C4-2B (cell line): ENCODE measurements at regions not wholly inside any gene's neighbourhood (a gene's known extent, or its start where the extent isn't known, plus 50 kb on each side); places are given as distances from the start of the nearest gene placed in this dataset.

Source experiments
- H3K27ac ChIP-seq: fragments of 450-650 bp; 2 replicates; pipeline ENCODE4 v1.5.1; 2017
- ZFX ChIP-seq: fragments of 450-650 bp; IDR thresholded peaks from 2 replicates; pipeline ENCODE4 v1.6.1; 2017
- TF ChIP-seq, protein P1 (sequence below): fragments of 450-650 bp; conservative IDR thresholded peaks from 2 replicates; pipeline ENCODE4 v1.5.1; 2017; ENCODE audit warnings: mild to moderate bottlenecking

DNA sequence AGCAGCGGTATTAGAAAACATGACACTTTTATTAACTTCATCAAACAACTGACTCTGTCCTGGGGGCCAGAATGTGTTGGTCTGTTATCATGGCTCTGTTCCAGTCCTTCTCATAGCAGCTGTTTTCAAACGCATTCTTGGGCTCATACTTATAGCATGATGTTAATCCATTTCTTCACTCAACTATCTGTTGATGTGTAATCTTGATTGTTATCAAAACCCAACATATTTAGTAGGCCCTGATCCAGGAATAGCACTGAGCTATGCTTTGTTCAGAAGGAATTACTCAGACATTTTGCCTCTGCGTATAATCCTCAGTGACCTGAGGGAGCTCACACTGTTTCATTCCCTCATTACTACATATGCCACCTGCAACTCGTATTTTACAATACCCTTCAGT lies 315.9 kb downstream of the BMP4 start:
- TF ChIP-seq, protein P1, sequence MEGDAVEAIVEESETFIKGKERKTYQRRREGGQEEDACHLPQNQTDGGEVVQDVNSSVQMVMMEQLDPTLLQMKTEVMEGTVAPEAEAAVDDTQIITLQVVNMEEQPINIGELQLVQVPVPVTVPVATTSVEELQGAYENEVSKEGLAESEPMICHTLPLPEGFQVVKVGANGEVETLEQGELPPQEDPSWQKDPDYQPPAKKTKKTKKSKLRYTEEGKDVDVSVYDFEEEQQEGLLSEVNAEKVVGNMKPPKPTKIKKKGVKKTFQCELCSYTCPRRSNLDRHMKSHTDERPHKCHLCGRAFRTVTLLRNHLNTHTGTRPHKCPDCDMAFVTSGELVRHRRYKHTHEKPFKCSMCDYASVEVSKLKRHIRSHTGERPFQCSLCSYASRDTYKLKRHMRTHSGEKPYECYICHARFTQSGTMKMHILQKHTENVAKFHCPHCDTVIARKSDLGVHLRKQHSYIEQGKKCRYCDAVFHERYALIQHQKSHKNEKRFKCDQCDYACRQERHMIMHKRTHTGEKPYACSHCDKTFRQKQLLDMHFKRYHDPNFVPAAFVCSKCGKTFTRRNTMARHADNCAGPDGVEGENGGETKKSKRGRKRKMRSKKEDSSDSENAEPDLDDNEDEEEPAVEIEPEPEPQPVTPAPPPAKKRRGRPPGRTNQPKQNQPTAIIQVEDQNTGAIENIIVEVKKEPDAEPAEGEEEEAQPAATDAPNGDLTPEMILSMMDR = no peak
- H3K27ac ChIP-seq = no peak overlapping the region

DNA sequence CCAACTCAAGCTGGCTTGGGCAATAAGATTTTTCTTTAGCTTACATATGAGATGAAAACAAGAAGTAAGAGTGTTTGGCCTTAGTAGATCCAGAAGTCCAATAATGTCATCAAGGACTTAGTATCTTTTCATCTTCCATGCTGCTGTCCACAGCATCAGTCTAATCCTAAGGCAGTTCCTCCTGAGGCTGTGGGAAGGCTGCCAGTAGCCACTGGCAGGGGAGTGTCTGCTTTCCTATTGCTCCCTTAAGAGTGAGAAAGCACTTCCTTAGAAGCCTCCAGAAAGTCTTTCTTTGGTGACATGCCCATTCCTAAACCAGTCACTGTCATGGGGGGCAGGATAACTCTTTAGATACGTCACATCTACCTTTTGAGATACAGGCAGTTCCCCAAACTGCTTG lies 317.7 kb downstream of the BMP4 start:
- no peak overlapping the region for H3K27ac ChIP-seq
- no peak for TF ChIP-seq ZFX
- TF ChIP-seq, protein P1 = no peak

DNA sequence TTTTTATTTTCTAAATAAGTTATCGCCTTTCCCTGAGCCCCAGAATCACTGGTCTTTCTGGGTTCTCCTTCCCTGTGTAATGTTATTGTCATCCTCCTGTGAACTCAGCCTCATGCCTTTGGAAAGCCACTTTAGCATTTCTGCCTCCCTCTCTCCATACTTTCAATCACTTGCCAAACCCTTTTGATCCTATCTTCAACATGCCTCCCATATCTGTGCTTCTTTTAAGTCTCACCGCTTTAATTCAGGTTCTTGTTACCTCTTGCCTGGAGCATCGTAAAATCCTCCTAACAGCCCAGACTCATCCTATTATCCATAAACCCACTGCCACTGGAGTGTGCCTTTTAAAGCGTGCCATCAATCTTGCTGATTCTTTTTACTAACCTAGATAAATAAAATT lies 321.8 kb downstream of the BMP4 start:
- TF ChIP-seq, protein P1 = no peak
- no peak for TF ChIP-seq ZFX
- no peak overlapping the region for H3K27ac ChIP-seq

DNA sequence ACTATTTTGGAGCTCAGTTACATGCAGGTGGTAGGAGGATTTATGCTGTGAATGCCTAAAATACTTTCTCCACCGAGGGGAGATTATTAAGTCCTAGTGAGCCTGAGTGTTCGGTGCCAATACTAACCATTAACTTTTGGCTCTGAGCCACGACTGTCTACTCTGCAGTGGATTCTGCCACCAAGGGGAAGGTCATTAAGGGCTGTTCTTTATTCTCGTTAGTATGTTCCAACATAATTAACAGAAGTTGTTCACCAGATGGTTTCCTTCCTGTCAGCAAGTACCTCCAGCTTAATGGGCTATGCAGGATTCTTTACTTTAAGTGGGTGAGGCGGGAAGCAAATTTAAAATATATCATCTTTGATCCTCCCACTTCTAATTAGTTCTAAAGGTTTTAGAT lies 326.3 kb downstream of the BMP4 start:
- no peak for TF ChIP-seq ZFX
- TF ChIP-seq, protein P1 = no peak

DNA sequence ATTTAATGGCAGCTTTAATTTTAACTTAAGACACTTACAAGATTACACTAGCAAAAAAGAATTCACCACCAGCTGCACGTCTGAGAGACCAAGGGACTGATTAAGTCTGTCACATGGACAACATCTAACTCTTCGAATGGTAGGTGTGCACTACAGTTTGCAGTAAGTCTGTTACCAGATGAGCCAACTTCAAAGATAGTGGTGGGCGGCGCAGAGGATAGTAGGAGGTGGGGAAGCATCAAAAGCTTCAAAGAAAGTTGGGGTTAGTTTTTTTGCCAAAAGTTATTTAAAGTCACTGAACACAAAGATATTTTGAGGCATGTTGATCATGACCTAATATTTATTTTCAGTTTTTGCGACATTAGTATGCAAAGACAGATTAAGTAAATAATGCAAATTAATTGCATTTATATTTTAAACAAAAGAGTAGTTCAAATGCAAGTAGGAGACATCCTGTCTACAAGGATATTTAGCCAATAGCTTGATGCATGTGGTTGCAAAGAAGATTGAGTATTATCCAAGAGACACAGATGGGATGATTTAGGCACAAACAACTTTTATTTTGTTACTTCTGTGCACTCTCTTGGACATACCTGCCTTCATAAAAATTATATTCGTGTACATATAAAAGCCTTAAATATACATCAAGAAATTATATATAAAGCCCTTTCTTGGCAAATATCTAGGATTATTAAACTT lies 327.7 kb downstream of the BMP4 start:
- TF ChIP-seq ZFX = no peak
- TF ChIP-seq, protein P1 = no peak
- H3K27ac ChIP-seq = no peak overlapping the region

More for the DNA sequence above, 326.3 kb downstream of the BMP4 start:
- H3K27ac ChIP-seq = no peak overlapping the region

DNA sequence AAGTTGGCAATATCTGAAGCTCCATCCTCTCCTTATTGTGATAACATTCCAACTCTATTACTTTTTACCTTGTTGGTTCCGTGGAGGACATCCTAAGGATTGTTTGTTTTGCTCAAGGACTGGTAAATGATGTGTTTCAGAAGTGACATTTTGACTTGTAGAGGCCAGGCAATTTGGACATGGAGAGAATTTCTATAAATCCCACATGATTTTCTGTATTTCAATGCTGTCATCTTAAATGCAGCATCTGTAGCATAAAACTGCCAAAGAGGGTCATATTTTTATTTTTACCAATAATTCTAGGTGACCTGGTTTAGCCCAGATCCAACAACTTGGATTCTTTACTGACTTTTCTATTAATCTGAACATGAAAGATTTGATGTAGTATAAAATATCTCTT lies 328.4 kb downstream of the BMP4 start:
- H3K27ac ChIP-seq = no peak overlapping the region
- TF ChIP-seq, protein P1 = no peak
- TF ChIP-seq ZFX = no peak

DNA sequence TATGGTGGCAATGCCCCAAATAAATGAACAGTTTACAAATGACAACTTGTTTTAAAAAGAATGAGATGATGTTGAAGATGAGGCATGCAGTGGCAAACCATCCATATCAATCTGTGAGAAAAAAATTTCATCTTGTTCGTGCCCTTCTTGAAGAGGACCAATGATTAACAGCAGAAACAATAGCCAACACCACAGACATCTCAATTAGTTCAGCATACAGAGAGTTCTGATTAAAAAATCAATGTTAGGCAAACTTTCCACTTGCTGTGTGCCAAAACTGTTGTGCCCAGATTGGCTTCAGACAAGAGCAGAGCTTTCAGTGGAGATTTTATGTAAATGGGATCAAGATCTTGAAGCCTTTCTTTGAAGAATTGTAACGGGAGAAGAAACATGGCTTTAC lies 329.9 kb downstream of the BMP4 start:
- TF ChIP-seq, protein P1 = no peak
- H3K27ac ChIP-seq = no peak overlapping the region
